ENCODE measurements at regions not wholly inside any gene's neighbourhood (a gene's known extent, or its start where the extent isn't known, plus 50 kb on each side); places are given as distances from the start of the nearest gene placed in this dataset.

GRCh38 chr2:82498777-82499443, 1960.2 kb downstream of the SUCLG1 start:
- no peak for DNase-seq (ENCODE audit: low read depth, low spot score)
- H3K36me3 ChIP-seq (ENCODE audit: insufficient read depth, low read length): no peaks in the 10 kb centered on the region
- H3K4me3 ChIP-seq: no peak overlapping the region
- no peaks in the 10 kb centered on the region for H3K9me3 ChIP-seq (ENCODE audit: low read depth, low read length)
- TF ChIP-seq POLR2AphosphoS5 (IDR thresholded peaks at IDR 0.05; ENCODE audit: borderline replicate concordance, low read depth, low read length) (no peak), EZH2 (IDR thresholded peaks at IDR 0.05) (no peak), FOXP2 (optimal IDR thresholded peaks at IDR 0.05; ENCODE audit: control extremely low read depth, extremely low read length, insufficient read depth) (no peak)
- no peak overlapping the region for H3K27ac ChIP-seq
- H3K9ac ChIP-seq (ENCODE audit: insufficient read length): no peak overlapping the region

- Histone ChIP-seq H3K4me3 (no peak overlapping the region), H3K27ac (no peak overlapping the region), H3K36me3 (ENCODE audit: insufficient read depth, low read length) (no peaks in the 10 kb centered on the region), H3K9ac (ENCODE audit: insufficient read length) (no peak overlapping the region), H3K9me3 (ENCODE audit: low read depth, low read length) (peaks cover 4% of the 10 kb centered on the region; the same call in 1 of the 2 replicates)
- TF ChIP-seq EZH2 (IDR thresholded peaks at IDR 0.05): no peak
- TF ChIP-seq FOXP2 (optimal IDR thresholded peaks at IDR 0.05; ENCODE audit: control extremely low read depth, extremely low read length, insufficient read depth): no peak
- TF ChIP-seq POLR2AphosphoS5 (IDR thresholded peaks at IDR 0.05; ENCODE audit: borderline replicate concordance, low read depth, low read length): no peak
- DNase-seq (ENCODE audit: low read depth, low spot score): no peak
Observed at GRCh38 chr2:82494739-82495138, 1964.3 kb downstream of the SUCLG1 start.

- TF ChIP-seq POLR2AphosphoS5 (IDR thresholded peaks at IDR 0.05; ENCODE audit: borderline replicate concordance, low read depth, low read length): no peak
- TF ChIP-seq EZH2 (IDR thresholded peaks at IDR 0.05): no peak
- TF ChIP-seq FOXP2 (optimal IDR thresholded peaks at IDR 0.05; ENCODE audit: control extremely low read depth, extremely low read length, insufficient read depth): no peak
- Histone ChIP-seq H3K36me3 (ENCODE audit: insufficient read depth, low read length) (no peaks in the 10 kb centered on the region), H3K9ac (ENCODE audit: insufficient read length) (no peak overlapping the region), H3K9me3 (ENCODE audit: low read depth, low read length) (peaks cover 4% of the 10 kb centered on the region; the same call in 1 of the 2 replicates), H3K4me3 (no peak overlapping the region), H3K27ac (no peak overlapping the region)
- DNase-seq (ENCODE audit: low read depth, low spot score): no peak
Observed at GRCh38 chr2:82491591-82491990, 1967.5 kb downstream of the SUCLG1 start.

- Histone ChIP-seq H3K27ac (no peak overlapping the region), H3K9me3 (ENCODE audit: low read depth, low read length) (peaks cover 4% of the 10 kb centered on the region; the same call in 1 of the 2 replicates), H3K4me3 (no peak overlapping the region), H3K9ac (ENCODE audit: insufficient read length) (no peak overlapping the region), H3K36me3 (ENCODE audit: insufficient read depth, low read length) (no peaks in the 10 kb centered on the region)
- TF ChIP-seq FOXP2 (optimal IDR thresholded peaks at IDR 0.05; ENCODE audit: control extremely low read depth, extremely low read length, insufficient read depth) (no peak), EZH2 (IDR thresholded peaks at IDR 0.05) (no peak), POLR2AphosphoS5 (IDR thresholded peaks at IDR 0.05; ENCODE audit: borderline replicate concordance, low read depth, low read length) (no peak)
- DNase-seq (ENCODE audit: low read depth, low spot score): no peak
Observed at GRCh38 chr2:82487354-82487753, 1971.7 kb downstream of the SUCLG1 start.

- TF ChIP-seq FOXP2 (optimal IDR thresholded peaks at IDR 0.05; ENCODE audit: control extremely low read depth, extremely low read length, insufficient read depth) (no peak), EZH2 (IDR thresholded peaks at IDR 0.05) (no peak), POLR2AphosphoS5 (IDR thresholded peaks at IDR 0.05; ENCODE audit: borderline replicate concordance, low read depth, low read length) (no peak)
- DNase-seq (ENCODE audit: low read depth, low spot score): no peak
- no peak overlapping the region for H3K4me3 ChIP-seq
Observed at GRCh38 chr2:82485701-82486100, 1973.4 kb downstream of the SUCLG1 start.

GRCh38 chr2:82481207-82481606, 1977.9 kb downstream of the SUCLG1 start:
- Histone ChIP-seq H3K9ac (ENCODE audit: insufficient read length) (no peak overlapping the region), H3K9me3 (ENCODE audit: low read depth, low read length) (no peaks in the 10 kb centered on the region), H3K27ac (no peak overlapping the region), H3K36me3 (ENCODE audit: insufficient read depth, low read length) (no peaks in the 10 kb centered on the region), H3K4me3 (no peak overlapping the region)
- DNase-seq (ENCODE audit: low read depth, low spot score): no peak
- TF ChIP-seq POLR2AphosphoS5 (IDR thresholded peaks at IDR 0.05; ENCODE audit: borderline replicate concordance, low read depth, low read length) (no peak), EZH2 (IDR thresholded peaks at IDR 0.05) (no peak), FOXP2 (optimal IDR thresholded peaks at IDR 0.05; ENCODE audit: control extremely low read depth, extremely low read length, insufficient read depth) (no peak)

More at GRCh38 chr2:82485701-82486100, 1973.4 kb downstream of the SUCLG1 start:
- H3K36me3 ChIP-seq (ENCODE audit: insufficient read depth, low read length): no peaks in the 10 kb centered on the region
- no peaks in the 10 kb centered on the region for H3K9me3 ChIP-seq (ENCODE audit: low read depth, low read length)
- no peak overlapping the region for H3K9ac ChIP-seq (ENCODE audit: insufficient read length)
- H3K27ac ChIP-seq: no peak overlapping the region

- DNase-seq (ENCODE audit: low read depth, low spot score): no peak
- Histone ChIP-seq H3K9me3 (ENCODE audit: low read depth, low read length) (no peaks in the 10 kb centered on the region), H3K9ac (ENCODE audit: insufficient read length) (no peak overlapping the region), H3K36me3 (ENCODE audit: insufficient read depth, low read length) (no peaks in the 10 kb centered on the region), H3K27ac (no peak overlapping the region), H3K4me3 (no peak overlapping the region)
- no peak for TF ChIP-seq FOXP2 (optimal IDR thresholded peaks at IDR 0.05; ENCODE audit: control extremely low read depth, extremely low read length, insufficient read depth)
- TF ChIP-seq EZH2 (IDR thresholded peaks at IDR 0.05): no peak
- TF ChIP-seq POLR2AphosphoS5 (IDR thresholded peaks at IDR 0.05; ENCODE audit: borderline replicate concordance, low read depth, low read length): no peak
Observed at GRCh38 chr2:82478641-82479040, 1980.4 kb downstream of the SUCLG1 start.

- no peak for DNase-seq (ENCODE audit: low read depth, low spot score)
- Histone ChIP-seq H3K36me3 (ENCODE audit: insufficient read depth, low read length) (no peaks in the 10 kb centered on the region), H3K9ac (ENCODE audit: insufficient read length) (no peak overlapping the region), H3K9me3 (ENCODE audit: low read depth, low read length) (no peaks in the 10 kb centered on the region), H3K27ac (no peak overlapping the region), H3K4me3 (no peak overlapping the region)
- TF ChIP-seq POLR2AphosphoS5 (IDR thresholded peaks at IDR 0.05; ENCODE audit: borderline replicate concordance, low read depth, low read length) (no peak), EZH2 (IDR thresholded peaks at IDR 0.05) (no peak), FOXP2 (optimal IDR thresholded peaks at IDR 0.05; ENCODE audit: control extremely low read depth, extremely low read length, insufficient read depth) (no peak)
Observed at GRCh38 chr2:82476094-82476493, 1983.0 kb downstream of the SUCLG1 start.

- DNase-seq (ENCODE audit: low read depth, low spot score): no peak
- Histone ChIP-seq H3K9ac (ENCODE audit: insufficient read length) (no peak overlapping the region), H3K4me3 (no peak overlapping the region), H3K36me3 (ENCODE audit: insufficient read depth, low read length) (no peaks in the 10 kb centered on the region), H3K27ac (no peak overlapping the region), H3K9me3 (ENCODE audit: low read depth, low read length) (no peaks in the 10 kb centered on the region)
- TF ChIP-seq POLR2AphosphoS5 (IDR thresholded peaks at IDR 0.05; ENCODE audit: borderline replicate concordance, low read depth, low read length): no peak
- TF ChIP-seq FOXP2 (optimal IDR thresholded peaks at IDR 0.05; ENCODE audit: control extremely low read depth, extremely low read length, insufficient read depth): no peak
- no peak for TF ChIP-seq EZH2 (IDR thresholded peaks at IDR 0.05)
Observed at GRCh38 chr2:82428251-82428650, 2030.8 kb downstream of the SUCLG1 start.

Measured in SK-N-MC (cell line).